Thymus (tissue), 11 donors: ENCODE measurements at regions not wholly inside any gene's neighbourhood (a gene's known extent, or its start where the extent isn't known, plus 50 kb on each side); places are given as distances from the start of the nearest gene placed in this dataset.
"Not testable (repeated sequence)": the region's sequence is repeated elsewhere in the genome, so short reads cannot be mapped to it uniquely, and the experiment has no call there.

Source experiments
- DNase-seq, 9 donors: peaks; one replicate each; pipeline ENCODE4 v3.0.0-alpha.2; 2013; ENCODE audit warnings: low spot score in 9 of 9, low read depth in 6 of 9, missing footprints in 1 of 9
- H3K27ac ChIP-seq, 2 donors: one replicate each; pipeline ENCODE4 v1.5.1; 2013; ENCODE audit warnings: control low read depth in 1 of 2, low read depth in 1 of 2, low read length in 1 of 2, mild to moderate bottlenecking in 1 of 2, moderate library complexity in 1 of 2
- H3K27me3 ChIP-seq, 2 donors: one replicate each; pipeline ENCODE4 v1.5.1; 2013; ENCODE audit warnings: low read length in 1 of 2; ENCODE audit not compliant: control insufficient read depth in 2 of 2, insufficient read depth in 1 of 2
- H3K36me3 ChIP-seq, 2 donors: one replicate each; pipeline ENCODE4 v1.5.1; 2013; ENCODE audit warnings: low read length in 1 of 2, mild to moderate bottlenecking in 1 of 2, moderate library complexity in 1 of 2; ENCODE audit not compliant: control insufficient read depth in 2 of 2, insufficient read depth in 2 of 2
- H3K4me1 ChIP-seq, 2 donors: one replicate each; pipeline ENCODE4 v1.5.1; 2013; ENCODE audit warnings: low read length in 2 of 2; ENCODE audit not compliant: control insufficient read depth in 2 of 2, insufficient read depth in 2 of 2
- H3K4me3 ChIP-seq, 2 donors: one replicate each; pipeline ENCODE4 v1.5.1; 2013; ENCODE audit warnings: low read length in 2 of 2, control low read depth in 1 of 2, mild to moderate bottlenecking in 1 of 2
- H3K9me3 ChIP-seq, 2 donors: one replicate each; pipeline ENCODE4 v1.5.1; 2013; ENCODE audit warnings: low read length in 1 of 2, mild to moderate bottlenecking in 1 of 2; ENCODE audit not compliant: control insufficient read depth in 2 of 2, insufficient read depth in 1 of 2
- WGBS: extraction: QIAGEN DNeasy Blood & Tissue Kit; methylation state at CpG from one replicate; pipeline ENCODE4 v1.1.7; 2013; 5-methylcytosine and 5-hydroxymethylcytosine counted together
- donor health status: healthy.

- DNase-seq, result no peak
- Histone ChIP-seq H3K4me1 (peaks cover 0 to 12% of the 10 kb centered on the region in 2 donors), H3K27me3 (no peaks in the 10 kb centered on the region), H3K27ac (no peak overlapping the region), H3K4me3 (no peak overlapping the region), H3K9me3 (no peaks in the 10 kb centered on the region), H3K36me3 (no peaks in the 10 kb centered on the region)
- WGBS, result 97% methylated on average over 3 of the region's 3 CpGs
These were observed 133.0 kb upstream of the SAMSN1 start for GRCh38 chr21:14678973-14679574.

GRCh38 chr21:14677639-14678179 is 131.6 kb upstream of the SAMSN1 start:
- no peak overlapping the region for H3K27ac ChIP-seq
- H3K27me3 ChIP-seq, result no peaks in the 10 kb centered on the region
- no peaks in the 10 kb centered on the region for H3K36me3 ChIP-seq
- H3K4me3 ChIP-seq, result no peak overlapping the region
- no peaks in the 10 kb centered on the region for H3K9me3 ChIP-seq
- peaks cover 0 to 12% of the 10 kb centered on the region in 2 donors for H3K4me1 ChIP-seq
- DNase-seq, result no peak
- WGBS, result 96% methylated on average over 9 of the region's 9 CpGs

GRCh38 chr21:14677013-14677412 is 130.9 kb upstream of the SAMSN1 start:
- no peak overlapping the region for H3K4me3 ChIP-seq
- peaks cover 0 to 12% of the 10 kb centered on the region in 2 donors for H3K4me1 ChIP-seq
- DNase-seq, result peak in 1 of 9 donors; percentile 44
- H3K36me3 ChIP-seq, result no peaks in the 10 kb centered on the region
- no peaks in the 10 kb centered on the region for H3K9me3 ChIP-seq
- peak overlapping the region in 1 of 2 donors; percentile 93 for H3K27ac ChIP-seq
- H3K27me3 ChIP-seq, result no peaks in the 10 kb centered on the region

- peak; percentile 41 to 89 (median 68) for DNase-seq
- no peaks in the 10 kb centered on the region for H3K36me3 ChIP-seq
- no peaks in the 10 kb centered on the region for H3K9me3 ChIP-seq
- 31% methylated on average over 7 of the region's 7 CpGs for WGBS
- H3K27me3 ChIP-seq, result no peaks in the 10 kb centered on the region
- H3K27ac ChIP-seq, result peak overlapping the region; percentile 80 to 93
- no peak overlapping the region for H3K4me3 ChIP-seq
- peaks cover 0 to 12% of the 10 kb centered on the region in 2 donors for H3K4me1 ChIP-seq
These were observed 129.8 kb upstream of the SAMSN1 start for GRCh38 chr21:14675774-14676530.

- 78% methylated on average over 3 of the region's 3 CpGs for WGBS
- Histone ChIP-seq H3K36me3 (no peaks in the 10 kb centered on the region), H3K4me3 (no peak overlapping the region), H3K4me1 (peaks cover 0 to 12% of the 10 kb centered on the region in 2 donors), H3K27me3 (no peaks in the 10 kb centered on the region), H3K27ac (no peak overlapping the region), H3K9me3 (no peaks in the 10 kb centered on the region)
- no peak for DNase-seq
These were observed 127.5 kb upstream of the SAMSN1 start for GRCh38 chr21:14673649-14674048.

GRCh38 chr21:14672466-14672865 is 126.4 kb upstream of the SAMSN1 start:
- Histone ChIP-seq H3K9me3 (no peaks in the 10 kb centered on the region), H3K4me3 (no peak overlapping the region), H3K36me3 (no peaks in the 10 kb centered on the region), H3K27me3 (no peaks in the 10 kb centered on the region), H3K27ac (no peak overlapping the region), H3K4me1 (peaks cover 0 to 10% of the 10 kb centered on the region in 2 donors)
- DNase-seq, result no peak
- WGBS, result 35% methylated on average over 1 of the region's 1 CpG

- Histone ChIP-seq H3K27ac (no peak overlapping the region), H3K4me3 (no peak overlapping the region), H3K4me1 (peaks cover 0 to under 1% of the 10 kb centered on the region in 2 donors), H3K27me3 (no peaks in the 10 kb centered on the region), H3K36me3 (no peaks in the 10 kb centered on the region), H3K9me3 (no peaks in the 10 kb centered on the region)
- 97% methylated on average over 2 of the region's 2 CpGs for WGBS
- no peak for DNase-seq
These were observed 124.3 kb upstream of the SAMSN1 start for GRCh38 chr21:14670409-14670808.

- H3K4me1 ChIP-seq, result not testable (repeated sequence)
These were observed 123.0 kb upstream of the SAMSN1 start for GRCh38 chr21:14669092-14669491.

GRCh38 chr21:14657241-14658008 is 111.3 kb upstream of the SAMSN1 start:
- DNase-seq, result no peak
- no peak overlapping the region for H3K4me3 ChIP-seq
- WGBS, result 97% methylated on average over 10 of the region's 10 CpGs
- H3K9me3 ChIP-seq, result no peaks in the 10 kb centered on the region
- no peak overlapping the region for H3K27ac ChIP-seq
- H3K27me3 ChIP-seq, result no peaks in the 10 kb centered on the region
- no peaks in the 10 kb centered on the region for H3K4me1 ChIP-seq
- H3K36me3 ChIP-seq, result no peaks in the 10 kb centered on the region

More at GRCh38 chr21:14669092-14669491, 123.0 kb upstream of the SAMSN1 start:
- not testable (repeated sequence) for H3K4me3 ChIP-seq, H3K27me3 ChIP-seq, H3K36me3 ChIP-seq, H3K9me3 ChIP-seq, DNase-seq, H3K27ac ChIP-seq
- WGBS, result 94% methylated on average over 3 of the region's 3 CpGs
